GM23338 (cell line): ENCODE measurements at regions not wholly inside any gene's neighbourhood (a gene's known extent, or its start where the extent isn't known, plus 50 kb on each side); places are given as distances from the start of the nearest gene placed in this dataset.

Source experiments
- ATAC-seq: fragments of 200-7000 bp; cut with Tn5 transposase; 3 replicates; pipeline ENCODE4 v1.9.1; 2020
- DNase-seq: peaks from one replicate; pipeline ENCODE4 v3.0.0-alpha.2; 2015; ENCODE audit warnings: low spot score
- H2AFZ ChIP-seq: fragments of 200-600 bp; sonication (generic); 2 replicates; pipeline ENCODE4 v1.8.0; 2016; ENCODE audit warnings: antibody characterized with exemption, mild to moderate bottlenecking, moderate library complexity
- H3F3A ChIP-seq: fragments of 200-600 bp; sonication (generic); replicated peaks from 2 replicates; pipeline ENCODE4 v1.8.0; 2017; ENCODE audit warnings: antibody characterized with exemption, mixed run types, low read depth
- H3K27ac ChIP-seq: fragments of 200-600 bp; sonication (generic); 2 replicates; pipeline ENCODE4 v1.6.1; 2016; ENCODE audit warnings: low read depth
- H3K27me3 ChIP-seq: fragments of 200-600 bp; sonication (generic); 2 replicates; pipeline ENCODE4 v1.8.0; 2016; ENCODE audit warnings: mild to moderate bottlenecking, mixed run types, moderate library complexity; ENCODE audit not compliant: insufficient read depth
- H3K36me3 ChIP-seq: fragments of 200-600 bp; sonication (generic); 2 replicates; pipeline ENCODE4 v1.8.0; 2016; ENCODE audit warnings: mild to moderate bottlenecking; ENCODE audit not compliant: insufficient read depth
- H3K4me1 ChIP-seq: fragments of 200-600 bp; sonication (generic); 2 replicates; pipeline ENCODE4 v1.8.0; 2016; ENCODE audit warnings: mild to moderate bottlenecking, moderate library complexity; ENCODE audit not compliant: insufficient read depth
- H3K4me2 ChIP-seq: fragments of 200-600 bp; sonication (generic); 2 replicates; pipeline ENCODE4 v1.7.1; 2017; ENCODE audit warnings: mixed run types
- H3K4me3 ChIP-seq: fragments of 200-600 bp; sonication (generic); 2 replicates; pipeline ENCODE4 v1.6.1; 2016; ENCODE audit warnings: mixed run types
- H3K79me2 ChIP-seq: fragments of 200-600 bp; sonication (generic); replicated peaks from 2 replicates; pipeline ENCODE4 v1.8.0; 2017; ENCODE audit warnings: mild to moderate bottlenecking; ENCODE audit not compliant: insufficient read depth
- H3K9me2 ChIP-seq: fragments of 200-600 bp; sonication (generic); 2 replicates; pipeline ENCODE4 v1.8.0; 2017; ENCODE audit not compliant: insufficient read depth
- H4K20me1 ChIP-seq: fragments of 200-600 bp; sonication (generic); replicated peaks from 2 replicates; pipeline ENCODE4 v1.8.0; 2017; ENCODE audit warnings: mild to moderate bottlenecking; ENCODE audit not compliant: insufficient read depth
- H3K27ac Mint-ChIP-seq: 2 replicates; pipeline ENCODE4 v1.8.0; 2020; ENCODE audit warnings: inconsistent platforms, mild to moderate bottlenecking, moderate library complexity, mixed read lengths
- H3K27me3 Mint-ChIP-seq: 3 replicates; pipeline ENCODE4 v1.8.0; 2022; ENCODE audit warnings: low read depth, mild to moderate bottlenecking, moderate library complexity, mixed read lengths, inconsistent platforms; ENCODE audit not compliant: insufficient read depth, poor library complexity
- H3K36me3 Mint-ChIP-seq: 3 replicates; pipeline ENCODE4 v1.8.0; 2021; ENCODE audit warnings: low read depth, mild to moderate bottlenecking, inconsistent platforms, moderate library complexity, mixed read lengths
- H3K4me1 Mint-ChIP-seq: 3 replicates; pipeline ENCODE4 v1.8.0; 2020; ENCODE audit warnings: mild to moderate bottlenecking, inconsistent platforms, mixed read lengths
- H3K4me3 Mint-ChIP-seq: 3 replicates; pipeline ENCODE4 v1.8.0; 2021; ENCODE audit warnings: moderate library complexity, mild to moderate bottlenecking, inconsistent platforms, mixed read lengths
- H3K9me3 Mint-ChIP-seq: 3 replicates; pipeline ENCODE4 v1.8.0; 2020; ENCODE audit warnings: moderate library complexity, mild to moderate bottlenecking, inconsistent platforms, mixed read lengths
- CREB1 ChIP-seq: fragments of 250-450 bp; sonication (Bioruptor Pico); IDR thresholded peaks from 2 replicates; pipeline ENCODE4 v1.5.0; 2020; ENCODE audit warnings: low read depth, mild to moderate bottlenecking, moderate library complexity
- CTCF ChIP-seq, 2 experiments: fragments of 200-600 bp in 1 of 2; sonication (generic) in 1 of 2; conservative IDR thresholded peaks; 2 replicates each; pipeline versions ENCODE4 v1.5.1 to v1.6.1; 2016 to 2017; ENCODE audit warnings: antibody characterized with exemption in 2 of 2, low read depth in 2 of 2, mild to moderate bottlenecking in 2 of 2, moderate library complexity in 1 of 2
- ETS1 ChIP-seq: IDR thresholded peaks from 2 replicates; pipeline ENCODE4 v1.6.1; 2016; ENCODE audit warnings: antibody characterized with exemption
- EZH2 ChIP-seq: fragments of 200-600 bp; sonication (generic); IDR thresholded peaks from one replicate; pipeline ENCODE4 v1.8.0; 2017; ENCODE audit warnings: antibody characterized with exemption, mild to moderate bottlenecking, low read depth; ENCODE audit not compliant: unreplicated experiment
- EZH2phosphoT487 ChIP-seq: fragments of 200-600 bp; sonication (generic); IDR thresholded peaks from one replicate; pipeline ENCODE4 v1.8.1; 2018; ENCODE audit warnings: antibody characterized with exemption; ENCODE audit not compliant: unreplicated experiment
- JUNB ChIP-seq: IDR thresholded peaks from one replicate; pipeline ENCODE4 v1.6.1; 2016; ENCODE audit warnings: antibody characterized with exemption; ENCODE audit not compliant: unreplicated experiment
- NANOG ChIP-seq: IDR thresholded peaks from 2 replicates; pipeline ENCODE4 v1.6.1; 2016; ENCODE audit warnings: antibody characterized with exemption, borderline replicate concordance
- POLR2AphosphoS5 ChIP-seq: IDR thresholded peaks from 2 replicates; pipeline ENCODE4 v1.6.1; 2016; ENCODE audit warnings: antibody characterized with exemption, low read depth
- REST ChIP-seq: IDR thresholded peaks from one replicate; pipeline ENCODE4 v1.6.1; 2018; ENCODE audit warnings: antibody characterized with exemption; ENCODE audit not compliant: unreplicated experiment
- STAT1 ChIP-seq: IDR thresholded peaks from one replicate; pipeline ENCODE4 v1.6.1; 2016; ENCODE audit warnings: antibody characterized with exemption; ENCODE audit not compliant: unreplicated experiment
- ZNF114 ChIP-seq: fragments of 250-450 bp; sonication (Bioruptor Pico); IDR thresholded peaks from 2 replicates; pipeline ENCODE4 v1.5.0; 2020; ENCODE audit warnings: mild to moderate bottlenecking, moderate library complexity
- ZNF331 ChIP-seq: fragments of 250-450 bp; sonication (Bioruptor Pico); IDR thresholded peaks from 2 replicates; pipeline ENCODE4 v1.5.0; 2020; ENCODE audit warnings: low read depth, mild to moderate bottlenecking, moderate library complexity
- ZNF462 ChIP-seq: fragments of 250-450 bp; sonication (Bioruptor Pico); IDR thresholded peaks from 2 replicates; pipeline ENCODE4 v1.5.0; 2020; ENCODE audit warnings: mild to moderate bottlenecking, moderate library complexity

GRCh38 chrX:28225513-28225912 lies 244.3 kb upstream of the DCAF8L1 start:
- H3K27me3 Mint-ChIP-seq = no peaks in the 10 kb centered on the region

More at GRCh38 chrX:28225513-28225912, 244.3 kb upstream of the DCAF8L1 start:
- Histone ChIP-seq H3F3A (no peaks in the 10 kb centered on the region), H3K36me3 (no peaks in the 10 kb centered on the region), H3K27me3 (no peaks in the 10 kb centered on the region), H3K9me2 (no peaks in the 10 kb centered on the region), H3K79me2 (no peaks in the 10 kb centered on the region), H3K4me3 (no peak overlapping the region), H3K4me2 (no peak overlapping the region), H4K20me1 (no peaks in the 10 kb centered on the region), H2AFZ (no peak overlapping the region), H3K27ac (no peak overlapping the region), H3K4me1 (no peaks in the 10 kb centered on the region)
- Mint-ChIP-seq H3K4me1 (no peaks in the 10 kb centered on the region), H3K4me3 (no peak overlapping the region), H3K36me3 (no peaks in the 10 kb centered on the region; the same call in 2 of the 3 replicates), H3K27ac (no peak overlapping the region), H3K9me3 (no peaks in the 10 kb centered on the region; the same call in 2 of the 3 replicates)
- DNase-seq (no peak), ATAC-seq (no peak)
- TF ChIP-seq REST = no peak
- no peak for TF ChIP-seq CTCF (conservative IDR thresholded peaks at IDR 0.05; ENCODE audit: low read depth in 2 of 2)
- TF ChIP-seq ZNF114 (CRISPR knock-in tag) = no peak
- no peak for TF ChIP-seq NANOG
- TF ChIP-seq POLR2AphosphoS5 = no peak
- no peak for TF ChIP-seq EZH2
- no peak for TF ChIP-seq STAT1
- TF ChIP-seq ZNF331 (CRISPR knock-in tag) = no peak
- no peak for TF ChIP-seq EZH2phosphoT487
- no peak for TF ChIP-seq ETS1
- no peak for TF ChIP-seq CREB1 (CRISPR knock-in tag)
- TF ChIP-seq ZNF462 (CRISPR knock-in tag) = no peak
- no peak for TF ChIP-seq JUNB
